ENCODE measurements at regions not wholly inside any gene's neighbourhood (a gene's known extent, or its start where the extent isn't known, plus 50 kb on each side); places are given as distances from the start of the nearest gene placed in this dataset.

DNA sequence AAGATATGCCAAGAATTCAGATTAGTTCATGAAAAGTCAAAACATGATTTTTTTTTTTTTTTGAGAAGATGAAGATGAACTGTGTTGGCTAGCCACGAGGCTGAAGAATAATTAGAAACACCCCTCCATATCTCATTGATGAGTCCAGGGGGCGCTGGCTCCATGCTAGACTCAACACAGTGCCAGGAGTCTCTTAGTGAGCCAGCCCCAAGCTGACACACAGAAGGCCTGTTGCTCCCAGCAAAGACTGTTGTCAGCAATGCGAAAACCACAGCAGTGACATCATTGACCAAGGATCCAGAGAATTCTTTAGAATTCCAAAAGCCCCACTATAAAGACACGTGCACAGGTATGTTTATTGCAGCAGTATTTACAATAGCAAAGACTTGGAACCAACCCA, 185.2 kb downstream of the ANXA2 start:
- no peak for DNase-seq (ENCODE audit: extremely low read depth, low read depth)
- TF ChIP-seq, protein P1, sequence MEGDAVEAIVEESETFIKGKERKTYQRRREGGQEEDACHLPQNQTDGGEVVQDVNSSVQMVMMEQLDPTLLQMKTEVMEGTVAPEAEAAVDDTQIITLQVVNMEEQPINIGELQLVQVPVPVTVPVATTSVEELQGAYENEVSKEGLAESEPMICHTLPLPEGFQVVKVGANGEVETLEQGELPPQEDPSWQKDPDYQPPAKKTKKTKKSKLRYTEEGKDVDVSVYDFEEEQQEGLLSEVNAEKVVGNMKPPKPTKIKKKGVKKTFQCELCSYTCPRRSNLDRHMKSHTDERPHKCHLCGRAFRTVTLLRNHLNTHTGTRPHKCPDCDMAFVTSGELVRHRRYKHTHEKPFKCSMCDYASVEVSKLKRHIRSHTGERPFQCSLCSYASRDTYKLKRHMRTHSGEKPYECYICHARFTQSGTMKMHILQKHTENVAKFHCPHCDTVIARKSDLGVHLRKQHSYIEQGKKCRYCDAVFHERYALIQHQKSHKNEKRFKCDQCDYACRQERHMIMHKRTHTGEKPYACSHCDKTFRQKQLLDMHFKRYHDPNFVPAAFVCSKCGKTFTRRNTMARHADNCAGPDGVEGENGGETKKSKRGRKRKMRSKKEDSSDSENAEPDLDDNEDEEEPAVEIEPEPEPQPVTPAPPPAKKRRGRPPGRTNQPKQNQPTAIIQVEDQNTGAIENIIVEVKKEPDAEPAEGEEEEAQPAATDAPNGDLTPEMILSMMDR (IDR thresholded peaks at IDR 0.05; ENCODE audit: low read depth, low read length), result no peak

DNA sequence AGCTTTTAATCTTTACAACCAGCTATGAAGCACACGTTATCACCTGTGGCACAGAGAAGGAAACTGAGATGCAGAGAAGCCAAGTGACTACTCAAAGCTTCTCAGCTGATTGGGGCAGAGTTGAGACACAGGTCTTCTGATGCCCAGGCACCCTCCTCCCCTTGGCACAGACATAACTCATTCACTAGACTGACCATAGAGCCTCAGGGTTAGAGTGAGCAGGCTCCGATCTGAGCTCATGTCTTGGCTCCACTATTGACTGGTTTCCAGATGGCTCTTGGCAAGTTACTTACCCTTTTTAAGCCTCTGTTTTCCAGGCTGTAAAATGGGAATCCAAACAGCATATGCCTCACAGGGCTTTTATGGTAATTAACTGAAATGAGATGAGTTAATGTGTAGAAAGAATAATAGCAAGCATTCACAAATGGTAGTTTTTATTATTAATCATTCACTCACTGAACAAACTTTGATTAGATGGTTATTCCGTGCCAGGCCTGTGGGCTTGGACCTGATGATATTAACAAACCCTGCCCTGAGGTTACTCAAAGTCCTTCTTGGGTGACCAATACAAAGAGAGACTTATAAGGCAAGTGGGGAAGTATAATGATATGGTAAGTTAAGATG, 184.3 kb downstream of the ANXA2 start:
- no peak for DNase-seq (ENCODE audit: extremely low read depth, low read depth)
- TF ChIP-seq, protein P1 (IDR thresholded peaks at IDR 0.05; ENCODE audit: low read depth, low read length), result no peak

DNA sequence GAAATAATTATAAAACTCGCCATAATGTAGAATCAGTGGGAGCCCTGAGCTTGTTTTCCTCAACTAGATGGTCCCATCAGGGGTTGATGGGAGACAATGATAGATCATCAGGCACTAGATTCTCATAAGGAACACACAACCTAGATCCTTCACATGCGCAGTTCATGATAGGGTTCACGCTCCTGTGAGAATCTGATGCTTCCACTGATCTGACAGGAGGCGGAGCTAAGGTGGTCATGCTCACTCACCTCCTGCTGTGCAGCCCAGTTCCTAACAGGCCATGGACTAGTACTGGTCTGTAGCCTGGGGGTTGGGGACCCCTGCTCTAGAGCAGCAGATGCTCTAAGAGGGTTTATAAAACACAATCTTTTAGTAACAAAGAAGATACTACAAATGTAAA, 183.6 kb downstream of the ANXA2 start:
- TF ChIP-seq, protein P1 (IDR thresholded peaks at IDR 0.05; ENCODE audit: low read depth, low read length), result no peak

DNA sequence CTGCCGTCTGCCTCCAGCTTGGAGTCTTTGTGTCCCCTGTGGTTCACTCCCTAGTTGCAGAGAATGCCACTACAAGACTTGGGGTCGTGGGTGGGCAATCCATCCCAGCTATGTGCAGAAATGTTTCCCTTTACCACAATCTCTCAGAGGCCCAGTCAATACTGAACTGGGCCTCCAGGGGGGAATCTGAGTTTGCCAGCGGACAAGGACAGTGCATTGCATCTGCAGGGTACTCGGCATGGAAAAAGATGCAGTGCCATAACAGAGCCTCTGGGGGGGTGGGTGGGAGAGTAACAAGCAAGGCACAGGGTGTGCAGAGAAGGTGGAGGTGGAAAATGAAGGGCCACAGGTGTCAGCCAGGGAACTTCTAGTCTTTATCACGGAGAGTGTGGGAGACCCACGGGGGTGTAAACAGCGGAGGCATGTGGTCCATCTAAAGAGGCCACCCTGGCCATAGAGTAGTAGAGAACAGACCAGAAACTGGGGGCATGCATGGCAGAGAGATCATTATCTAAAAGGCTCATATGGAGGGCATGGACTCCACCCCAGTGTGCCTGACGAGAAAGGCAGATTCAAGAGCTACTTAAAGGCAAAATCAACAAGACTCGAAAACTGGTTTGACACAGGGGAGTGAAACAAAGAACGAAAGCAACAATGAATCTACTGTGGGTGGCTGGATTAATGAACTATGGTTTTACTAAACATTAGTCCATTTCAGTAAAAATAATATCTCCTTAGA, 182.4 kb downstream of the ANXA2 start:
- TF ChIP-seq, protein P1 (IDR thresholded peaks at IDR 0.05; ENCODE audit: low read depth, low read length), result no peak
- DNase-seq (ENCODE audit: extremely low read depth, low read depth), result no peak

More for the DNA sequence above, 183.6 kb downstream of the ANXA2 start:
- no peak for DNase-seq (ENCODE audit: extremely low read depth, low read depth)

DNA sequence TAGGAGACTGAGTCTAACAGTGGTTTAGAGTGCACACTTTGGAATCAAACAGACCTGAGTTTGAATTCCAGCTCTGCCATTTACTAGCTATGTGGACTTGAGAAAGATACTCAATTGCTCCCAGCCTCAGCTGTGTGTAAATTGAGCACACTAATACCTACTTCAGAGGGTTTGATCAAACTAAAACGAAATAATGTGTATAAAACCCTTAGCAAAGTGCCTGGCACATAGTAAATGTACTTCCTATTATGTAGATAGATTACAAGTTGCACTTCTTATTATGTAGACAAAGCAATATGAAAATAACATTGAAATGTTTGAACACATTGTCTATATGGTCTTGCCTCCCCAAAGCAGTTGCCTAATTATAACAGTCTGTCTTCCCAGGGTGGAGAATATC, 180.6 kb downstream of the ANXA2 start:
- TF ChIP-seq, protein P1 (IDR thresholded peaks at IDR 0.05; ENCODE audit: low read depth, low read length), result no peak
- no peak for DNase-seq (ENCODE audit: extremely low read depth, low read depth)

DNA sequence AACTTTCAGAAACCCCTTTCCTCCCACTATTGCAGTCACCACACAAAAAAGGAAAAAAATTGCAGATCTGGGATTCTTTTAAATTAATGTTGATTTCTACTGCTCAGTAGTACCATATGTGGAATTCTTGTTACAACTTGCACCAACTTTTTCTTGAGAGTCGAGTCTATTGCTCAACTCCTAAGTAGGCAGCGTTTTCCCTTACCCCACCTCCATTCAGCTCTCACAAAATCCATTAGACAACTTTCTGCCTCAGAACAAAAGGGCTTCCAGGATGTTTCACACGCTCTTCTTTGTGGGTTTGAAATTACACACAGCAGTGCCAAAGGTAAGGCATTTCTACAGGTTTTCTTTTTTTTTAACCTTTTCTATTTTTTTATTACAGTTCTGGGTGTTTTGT, 179.5 kb downstream of the ANXA2 start:
- TF ChIP-seq, protein P1 (IDR thresholded peaks at IDR 0.05; ENCODE audit: low read depth, low read length), result no peak
- no peak for DNase-seq (ENCODE audit: extremely low read depth, low read depth)

DNA sequence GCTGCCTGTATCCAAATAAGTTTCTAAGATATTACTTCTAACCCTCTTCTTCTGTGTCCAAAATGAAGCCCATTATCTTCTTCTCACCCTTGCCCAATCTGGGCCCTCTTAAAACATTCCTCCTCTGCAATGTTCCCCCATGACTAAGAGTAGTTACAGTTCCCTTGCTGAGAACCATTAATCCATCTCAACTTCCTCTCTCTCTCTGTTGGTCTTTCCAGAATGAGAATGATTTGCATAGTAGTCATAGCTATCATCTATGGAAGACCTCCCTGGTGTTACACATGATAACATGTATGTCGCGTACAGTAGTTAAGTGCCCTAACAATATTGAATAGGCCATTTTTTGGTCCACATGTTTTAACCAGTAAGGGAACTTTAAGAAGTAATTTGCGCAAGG, 177.9 kb downstream of the ANXA2 start:
- TF ChIP-seq, protein P1 (IDR thresholded peaks at IDR 0.05; ENCODE audit: low read depth, low read length), result no peak
- DNase-seq (ENCODE audit: extremely low read depth, low read depth), result no peak
